Naive thymus-derived CD4-positive, alpha-beta T cell (primary cell): ENCODE measurements at regions not wholly inside any gene's neighbourhood (a gene's known extent, or its start where the extent isn't known, plus 50 kb on each side); places are given as distances from the start of the nearest gene placed in this dataset.

Experiments
- ATAC-seq: fragments of 150-1000 bp; cut with Tn5 transposase; 2 replicates; pipeline ENCODE4 v1.10.0; 2021; ENCODE audit warnings: mild to moderate bottlenecking, moderate library complexity
- CTCF ChIA-PET: fragments of 350-600 bp; sonication (Branson Sonifier 250); formaldehyde crosslinking; loops from one replicate; lab custom pipeline; 2021; ENCODE audit warnings: antibody characterized with exemption; lab: Charles Lee
- POLR2A ChIA-PET: fragments of 350-600 bp; sonication (Branson Sonifier 250); formaldehyde crosslinking; loops from one replicate; lab custom pipeline; 2021; ENCODE audit warnings: antibody characterized with exemption, inconsistent platforms; lab: Charles Lee
- DNase-seq, 9 donors: peaks; one replicate each; pipeline versions ENCODE4 v3.0.0 to v3.0.0-alpha.2; 2020 to 2022; ENCODE audit warnings: mixed read lengths in 1 of 9
- H3K27ac ChIP-seq: one replicate; pipeline ENCODE4 v1.7.0; 2013; ENCODE audit warnings: mild to moderate bottlenecking, low read depth, low read length, moderate library complexity
- H3K27me3 ChIP-seq, 2 donors: one replicate each; pipeline ENCODE4 v1.7.0; 2013; ENCODE audit warnings: low read length in 2 of 2, mild to moderate bottlenecking in 2 of 2, moderate library complexity in 2 of 2; ENCODE audit not compliant: control insufficient read depth in 2 of 2, insufficient read depth in 2 of 2
- H3K36me3 ChIP-seq, 3 experiments: 1 replicate in 2 of 3; 2 replicates in 1 of 3; pipeline ENCODE4 v1.7.0; 2013; ENCODE audit warnings: low read length in 3 of 3, mild to moderate bottlenecking in 3 of 3, moderate library complexity in 1 of 3; ENCODE audit not compliant: insufficient read depth in 3 of 3, control insufficient read depth in 2 of 3
- H3K4me1 ChIP-seq, 2 donors: one replicate each; pipeline ENCODE4 v1.7.0; 2013; ENCODE audit warnings: low read length in 2 of 2, mild to moderate bottlenecking in 2 of 2, moderate library complexity in 1 of 2; ENCODE audit not compliant: control insufficient read depth in 2 of 2, insufficient read depth in 2 of 2
- H3K4me3 ChIP-seq: 2 replicates; pipeline ENCODE4 v1.7.0; 2013; ENCODE audit warnings: mild to moderate bottlenecking, low read length
- H3K9me3 ChIP-seq, 3 experiments: 1 replicate in 2 of 3; 2 replicates in 1 of 3; pipeline ENCODE4 v1.7.0; 2013; ENCODE audit warnings: low read length in 3 of 3; ENCODE audit not compliant: control insufficient read depth in 2 of 3
- H3K27ac Mint-ChIP-seq, 9 donors: one replicate each; pipeline ENCODE4 v1.8.0; 2020 to 2022; ENCODE audit warnings: mixed read lengths in 9 of 9, mild to moderate bottlenecking in 8 of 9, moderate library complexity in 5 of 9, inconsistent platforms in 2 of 9
- H3K27me3 Mint-ChIP-seq, 5 donors: one replicate each; pipeline ENCODE4 v1.8.0; 2021 to 2022; ENCODE audit warnings: mixed read lengths in 5 of 5, mild to moderate bottlenecking in 1 of 5
- H3K36me3 Mint-ChIP-seq, 5 donors: one replicate each; pipeline ENCODE4 v1.8.0; 2020 to 2022; ENCODE audit warnings: mixed read lengths in 5 of 5, mild to moderate bottlenecking in 3 of 5, inconsistent platforms in 1 of 5
- H3K4me1 Mint-ChIP-seq, 7 donors: one replicate each; pipeline ENCODE4 v1.8.0; 2020 to 2022; ENCODE audit warnings: mixed read lengths in 7 of 7, mild to moderate bottlenecking in 3 of 7, inconsistent platforms in 1 of 7
- H3K4me3 Mint-ChIP-seq, 10 donors: one replicate each; pipeline ENCODE4 v1.8.0; 2020 to 2022; ENCODE audit warnings: mild to moderate bottlenecking in 10 of 10, mixed read lengths in 10 of 10, moderate library complexity in 6 of 10, inconsistent platforms in 2 of 10
- H3K9me3 Mint-ChIP-seq, 11 donors: one replicate each; pipeline ENCODE4 v1.8.0; 2020 to 2022; ENCODE audit warnings: mixed read lengths in 11 of 11, mild to moderate bottlenecking in 4 of 11, inconsistent platforms in 1 of 11, moderate library complexity in 1 of 11
- intact Hi-C, 2 donors: fragments of 100-400 bp; cut with micrococcal nuclease; formaldehyde crosslinking; loops; one replicate each; pipeline ENCODE4 v1.15.1; 2023

DNA sequence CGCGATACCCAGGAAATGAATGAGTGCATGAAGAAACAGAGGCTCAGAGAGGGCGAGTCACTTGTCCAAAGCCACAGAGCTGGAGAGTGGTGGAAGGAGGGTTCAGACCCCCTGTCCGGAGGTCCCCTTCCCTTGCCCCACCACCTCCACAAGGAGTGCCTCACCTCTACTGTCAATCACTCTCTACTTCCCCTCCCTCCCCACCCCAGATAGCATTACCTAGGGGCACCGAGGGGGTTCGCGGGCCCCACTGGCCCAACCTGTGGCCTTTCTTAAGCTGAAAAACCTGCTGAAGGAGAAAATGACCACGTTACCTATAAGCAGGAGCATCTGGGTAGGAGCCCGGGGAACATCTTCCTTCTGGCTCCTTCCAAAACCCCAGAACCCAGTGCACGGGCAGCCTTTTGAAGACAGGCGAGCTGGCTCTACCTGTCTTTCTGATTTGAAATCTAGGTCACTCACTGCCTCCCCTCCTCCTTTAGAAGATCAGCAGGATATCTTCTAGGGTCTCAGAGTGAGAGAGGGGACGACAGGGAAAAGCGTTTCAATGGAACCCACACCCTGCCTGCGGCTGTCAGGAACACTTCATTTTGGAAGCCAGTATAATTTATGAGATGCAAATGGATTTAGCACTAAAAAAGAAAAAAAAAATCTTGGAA, 89.9 kb upstream of the MEF2A start:
- peaks cover 12 to 39% (median 32%) of the 10 kb centered on the region in 7 donors for H3K4me1 Mint-ChIP-seq

DNA sequence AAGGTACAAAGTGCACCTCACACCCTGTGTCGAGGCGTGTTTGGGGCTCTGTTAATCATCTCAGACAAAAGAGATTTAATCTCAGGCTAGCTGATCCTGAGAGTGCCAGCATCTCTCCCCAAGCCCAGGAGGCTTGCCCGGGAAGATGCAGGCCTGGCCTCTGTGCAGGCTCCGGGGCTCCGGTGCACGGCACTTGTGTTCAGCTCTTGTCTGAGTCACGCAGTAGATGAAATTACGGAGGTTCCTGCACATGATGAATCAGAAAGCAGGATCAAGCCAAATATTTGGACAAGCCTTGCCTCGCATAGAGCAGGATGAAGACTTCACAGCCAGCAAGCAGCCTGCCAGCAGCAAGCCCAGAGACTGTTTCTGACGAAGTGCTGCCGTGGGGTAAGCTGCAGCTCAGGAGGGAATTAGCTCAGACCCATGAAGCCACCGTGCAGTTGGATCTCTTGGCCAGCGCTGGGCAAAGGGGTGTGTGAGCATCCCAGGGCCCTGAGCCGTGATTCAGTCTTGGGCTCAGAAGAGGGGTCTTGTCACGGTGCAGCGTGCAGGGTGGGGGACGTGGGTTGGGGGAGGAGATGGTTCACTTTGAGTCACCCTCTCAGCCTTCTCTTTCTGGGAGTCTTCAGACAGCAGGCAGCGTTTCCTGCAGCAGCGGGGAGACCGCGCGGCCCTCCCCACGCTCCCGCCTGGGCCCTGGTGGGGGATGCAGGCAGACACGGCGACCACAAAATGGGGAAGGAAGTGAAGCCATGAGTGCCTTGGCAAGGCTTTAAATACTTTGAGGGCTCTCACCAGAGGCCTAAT, 89.2 kb upstream of the MEF2A start:
- DNase-seq (peak in 7 of 9 donors; percentile 22 to 62 (median 47)), ATAC-seq (peak; percentile 71)
- Histone ChIP-seq H3K36me3 (no peaks in the 10 kb centered on the region), H3K27me3 (no peaks in the 10 kb centered on the region), H3K27ac (no peak overlapping the region), H3K4me3 (no peak overlapping the region), H3K9me3 (no peaks in the 10 kb centered on the region), H3K4me1 (peaks cover 0 to 25% of the 10 kb centered on the region in 2 donors)
- H3K36me3 Mint-ChIP-seq, result no peaks in the 10 kb centered on the region
- no peaks in the 10 kb centered on the region for H3K9me3 Mint-ChIP-seq
- H3K27me3 Mint-ChIP-seq, result peaks cover 0 to 3% (median 0%) of the 10 kb centered on the region in 5 donors
- POLR2A ChIA-PET, result interaction anchor here (0.5 to 1.7 kb wide), 10 partner anchors 9 to 837 kb away, joined by 3 to 6 read pairs (median 4); partner anchors contain the start of gene MEF2A
- H3K27ac Mint-ChIP-seq, result peak overlapping the region in 7 of 9 donors; percentile 8 to 80 (median 43)
- peaks cover 12 to 40% (median 32%) of the 10 kb centered on the region in 7 donors for H3K4me1 Mint-ChIP-seq
- peak overlapping the region; percentile 40 to 67 (median 60) for H3K4me3 Mint-ChIP-seq
- CTCF ChIA-PET, result interaction anchor here (0.6 to 1.1 kb wide), 3 partner anchors 10 to 987 kb away, joined by 3 to 4 read pairs (median 3); no protein-coding TSS in a partner anchor
- intact Hi-C loops, result no loop called here

More for the DNA sequence above, 89.9 kb upstream of the MEF2A start:
- POLR2A ChIA-PET, result interaction anchor here (0.7 to 1.6 kb wide), 5 partner anchors 12 to 221 kb away, joined by 3 to 6 read pairs (median 4); no protein-coding TSS in a partner anchor
- no peaks in the 10 kb centered on the region for H3K27me3 ChIP-seq
- H3K9me3 Mint-ChIP-seq, result no peaks in the 10 kb centered on the region
- peaks cover 0 to 25% of the 10 kb centered on the region in 2 donors for H3K4me1 ChIP-seq
- H3K9me3 ChIP-seq, result no peaks in the 10 kb centered on the region
- no peaks in the 10 kb centered on the region for H3K36me3 Mint-ChIP-seq
- H3K36me3 ChIP-seq, result no peaks in the 10 kb centered on the region
- H3K4me3 Mint-ChIP-seq, result peak overlapping the region in 5 of 10 donors; percentile 16 to 65 (median 64)
- no peak overlapping the region for H3K4me3 ChIP-seq
- no peak for ATAC-seq
- no peak overlapping the region for H3K27ac ChIP-seq
- CTCF ChIA-PET, result no interaction called here
- DNase-seq, result no peak
- intact Hi-C loops, result no loop called here
- peaks cover 0 to 4% (median 0%) of the 10 kb centered on the region in 5 donors for H3K27me3 Mint-ChIP-seq
- H3K27ac Mint-ChIP-seq, result peak overlapping the region in 6 of 9 donors; percentile 8 to 77 (median 34)

DNA sequence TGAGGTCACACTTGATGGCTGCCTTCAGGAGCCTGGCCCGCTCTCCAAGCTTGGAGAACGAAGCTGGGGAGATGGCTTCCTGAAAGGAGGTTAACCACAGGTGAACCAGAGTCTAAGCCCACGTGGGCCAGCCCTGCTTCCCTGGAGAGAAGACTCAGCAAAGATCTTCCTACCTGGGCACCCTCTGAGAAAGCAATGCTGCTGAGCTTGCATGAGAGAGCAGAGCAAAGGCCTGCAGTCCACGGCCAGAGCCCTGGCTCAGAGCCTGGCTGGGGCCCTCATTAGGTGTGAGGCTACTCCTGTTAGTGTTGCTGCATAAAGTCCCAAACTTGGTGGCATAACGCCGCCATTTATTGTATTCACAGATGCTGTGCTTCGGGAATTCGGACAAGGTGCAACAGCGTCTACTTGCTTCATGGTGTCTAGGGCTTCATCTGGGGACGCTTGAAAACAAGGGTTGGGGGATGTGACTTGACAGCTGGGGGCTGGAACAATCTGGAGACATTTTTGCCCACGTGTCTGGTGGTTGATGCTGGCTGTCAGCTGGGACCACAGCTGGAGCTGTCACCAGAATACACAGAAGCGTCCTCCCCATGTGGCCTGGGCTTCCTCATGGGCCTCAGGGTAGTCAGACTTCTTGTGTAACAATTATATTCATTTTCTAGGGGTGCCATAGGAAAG, 87.9 kb upstream of the MEF2A start:
- H3K36me3 ChIP-seq, result no peaks in the 10 kb centered on the region
- Mint-ChIP-seq H3K27ac (peak overlapping the region in 3 of 9 donors; percentile 25 to 57 (median 36)), H3K36me3 (no peaks in the 10 kb centered on the region), H3K27me3 (no peaks in the 10 kb centered on the region), H3K9me3 (peaks cover 0 to 2% (median 0%) of the 10 kb centered on the region in 11 donors), H3K4me1 (peaks cover 12 to 44% (median 32%) of the 10 kb centered on the region in 7 donors), H3K4me3 (peak overlapping the region in 5 of 10 donors; percentile 31 to 65 (median 35))
- no peak overlapping the region for H3K27ac ChIP-seq
- H3K27me3 ChIP-seq, result no peaks in the 10 kb centered on the region
- DNase-seq (no peak), ATAC-seq (no peak)
- no peaks in the 10 kb centered on the region for H3K9me3 ChIP-seq
- intact Hi-C loops, result no loop called here
- peaks cover 0 to 25% of the 10 kb centered on the region in 2 donors for H3K4me1 ChIP-seq
- ChIA-PET POLR2A (interaction anchor here (1.2 to 1.7 kb wide), 3 partner anchors 8 to 88 kb away, joined by 4 to 6 read pairs (median 5); partner anchors contain the start of gene MEF2A), CTCF (interaction anchor here (0.7 to 1.1 kb wide), 2 partner anchors 9 to 15 kb away, joined by 3 read pairs; no protein-coding TSS in a partner anchor)
- no peak overlapping the region for H3K4me3 ChIP-seq

DNA sequence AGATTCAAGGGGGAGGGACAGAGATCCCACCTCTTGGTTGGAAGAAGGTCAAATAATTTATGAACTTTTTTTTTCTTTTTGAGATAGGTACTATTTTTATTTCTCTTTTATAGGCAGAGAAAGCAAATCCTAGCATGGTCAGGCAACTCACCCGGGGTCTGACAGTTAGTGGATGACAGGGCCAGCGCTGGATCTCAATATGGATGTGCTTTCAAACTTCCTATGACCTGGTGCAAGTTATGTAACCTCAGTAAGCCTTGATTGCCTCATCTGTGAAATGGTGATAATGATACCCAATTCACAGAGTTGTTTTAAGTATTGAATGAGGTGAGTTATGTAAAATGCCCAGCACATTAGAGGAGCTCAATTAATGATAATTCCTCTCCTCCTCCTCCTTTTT, 86.8 kb upstream of the MEF2A start:
- Histone ChIP-seq H3K27ac (no peak overlapping the region), H3K9me3 (no peaks in the 10 kb centered on the region), H3K36me3 (no peaks in the 10 kb centered on the region), H3K4me1 (peaks cover 0 to 25% of the 10 kb centered on the region in 2 donors), H3K27me3 (no peaks in the 10 kb centered on the region), H3K4me3 (no peak overlapping the region)
- Mint-ChIP-seq H3K27ac (peak overlapping the region in 1 of 9 donors; percentile 25), H3K27me3 (no peaks in the 10 kb centered on the region), H3K9me3 (peaks cover 0 to 2% (median 0%) of the 10 kb centered on the region in 11 donors), H3K36me3 (no peaks in the 10 kb centered on the region), H3K4me3 (no peak overlapping the region), H3K4me1 (peaks cover 12 to 39% (median 26%) of the 10 kb centered on the region in 7 donors)
- ATAC-seq, result no peak
- CTCF ChIA-PET, result no interaction called here
- intact Hi-C loops, result no loop called here
- DNase-seq, result no peak
- POLR2A ChIA-PET, result interaction anchor here (0.9 kb wide), 1 partner anchor 43 kb away, joined by 4 read pairs; no protein-coding TSS in a partner anchor

DNA sequence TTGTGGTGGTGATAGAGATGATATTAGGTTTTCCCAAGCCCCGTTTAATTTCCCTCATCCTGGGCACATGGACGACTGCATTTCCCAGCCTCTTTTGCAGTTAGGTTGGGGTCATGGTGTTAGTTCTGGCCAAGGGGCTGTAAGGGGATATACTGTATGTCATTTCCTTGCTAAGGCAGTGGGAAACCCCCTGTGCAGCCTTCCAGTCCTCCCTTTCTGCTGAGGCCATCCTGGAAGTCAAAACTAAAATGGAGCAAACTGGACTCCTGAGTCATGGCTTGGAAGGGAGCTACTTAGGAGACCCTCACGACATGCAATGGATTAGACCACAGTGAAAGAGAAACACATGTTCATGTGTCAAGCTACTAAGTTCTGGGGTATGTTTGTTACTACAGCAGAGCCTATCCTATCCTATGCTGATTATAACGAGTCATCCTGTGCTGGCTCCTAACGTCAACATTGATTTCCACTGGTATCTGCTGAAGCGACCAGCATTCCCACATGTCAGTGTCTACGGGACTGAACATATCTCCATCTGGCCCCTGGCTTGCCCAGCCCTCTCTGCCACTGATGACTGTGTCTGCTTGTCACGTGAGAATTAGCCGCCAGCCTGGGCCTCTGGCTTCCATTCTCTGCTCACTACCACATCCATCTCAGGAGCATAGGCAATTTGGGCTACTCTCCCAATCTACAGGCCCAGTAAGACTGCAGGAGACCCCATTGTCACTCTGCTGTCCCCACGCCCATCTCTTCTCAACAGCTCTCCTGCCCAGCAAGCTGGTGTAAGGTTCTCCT, 85.6 kb upstream of the MEF2A start:
- H3K36me3 Mint-ChIP-seq, result no peaks in the 10 kb centered on the region
- Histone ChIP-seq H3K9me3 (no peaks in the 10 kb centered on the region), H3K4me1 (peaks cover 0 to 30% of the 10 kb centered on the region in 2 donors), H3K36me3 (no peaks in the 10 kb centered on the region), H3K4me3 (no peak overlapping the region), H3K27ac (no peak overlapping the region), H3K27me3 (no peaks in the 10 kb centered on the region)
- H3K27me3 Mint-ChIP-seq, result no peaks in the 10 kb centered on the region
- CTCF ChIA-PET, result interaction anchor here (0.7 kb wide), 1 partner anchor 12 kb away, joined by 3 read pairs; no protein-coding TSS in a partner anchor
- peak overlapping the region in 2 of 9 donors; percentile 54 to 60 for H3K27ac Mint-ChIP-seq
- no peak overlapping the region for H3K4me3 Mint-ChIP-seq
- intact Hi-C loops, result no loop called here
- peaks cover 13 to 39% (median 29%) of the 10 kb centered on the region in 7 donors for H3K4me1 Mint-ChIP-seq
- no peak for ATAC-seq
- peaks cover 0 to 2% (median 0%) of the 10 kb centered on the region in 11 donors for H3K9me3 Mint-ChIP-seq
- POLR2A ChIA-PET, result interaction anchor here (0.8 to 2.0 kb wide), 3 partner anchors 14 to 16 kb away, joined by 3 to 4 read pairs (median 3); no protein-coding TSS in a partner anchor
- DNase-seq, result no peak
